Astrocyte (in vitro differentiated cells and primary cell): ENCODE measurements at regions not wholly inside any gene's neighbourhood (a gene's known extent, or its start where the extent isn't known, plus 50 kb on each side); places are given as distances from the start of the nearest gene placed in this dataset.

ENCODE experiments used
- DNase-seq: peaks from one replicate; pipeline ENCODE4 v3.0.0-alpha.2; 2010; ENCODE audit warnings: low read depth
- FAIRE-seq: peaks from 2 replicates; lab custom pipeline; 2011; peaks lifted over from hg19 to GRCh38; lab: Jason Lieb, UNC
- H2AFZ ChIP-seq: 2 replicates; pipeline ENCODE4 v1.6.0; 2012; ENCODE audit warnings: low read depth, low read length, inconsistent platforms
- H3K27ac ChIP-seq: 2 replicates; pipeline ENCODE4 v1.5.1; 2011; ENCODE audit warnings: low read depth, low read length, inconsistent platforms
- H3K27me3 ChIP-seq: 2 replicates; pipeline ENCODE4 v1.6.0; 2011; ENCODE audit warnings: low read length, inconsistent platforms; ENCODE audit not compliant: insufficient read depth
- H3K36me3 ChIP-seq: 2 replicates; pipeline ENCODE4 v1.5.1; 2011; ENCODE audit warnings: low read length, inconsistent platforms; ENCODE audit not compliant: insufficient read depth
- H3K4me1 ChIP-seq: 2 replicates; pipeline ENCODE4 v1.5.1; 2011; ENCODE audit warnings: low read length, inconsistent platforms; ENCODE audit not compliant: insufficient read depth
- H3K4me2 ChIP-seq: 2 replicates; pipeline ENCODE4 v1.6.0; 2012; ENCODE audit warnings: low read length, inconsistent platforms
- H3K4me3 ChIP-seq: 2 replicates; pipeline ENCODE4 v1.5.1; 2011; ENCODE audit warnings: low read depth, mild to moderate bottlenecking, low read length, inconsistent platforms; ENCODE audit not compliant: insufficient read depth
- H3K79me2 ChIP-seq: 2 replicates; pipeline ENCODE4 v1.6.0; 2012; ENCODE audit warnings: mild to moderate bottlenecking, low read length, inconsistent platforms; ENCODE audit not compliant: insufficient read depth
- H3K9ac ChIP-seq: 2 replicates; pipeline ENCODE4 v1.6.0; 2012; ENCODE audit warnings: mild to moderate bottlenecking, low read length, inconsistent platforms
- H3K9me3 ChIP-seq: 2 replicates; pipeline ENCODE4 v1.5.1; 2012; ENCODE audit warnings: low read depth, mild to moderate bottlenecking, low read length, inconsistent platforms; ENCODE audit not compliant: insufficient read depth
- H4K20me1 ChIP-seq: 2 replicates; pipeline ENCODE4 v1.6.0; 2012; ENCODE audit warnings: low read length, inconsistent platforms; ENCODE audit not compliant: insufficient read depth
- H3K27ac Mint-ChIP-seq: one replicate; pipeline ENCODE4 v1.8.0; 2021; ENCODE audit warnings: mild to moderate bottlenecking, mixed read lengths; ENCODE audit not compliant: unreplicated experiment
- H3K27me3 Mint-ChIP-seq: one replicate; pipeline ENCODE4 v1.8.0; 2021; ENCODE audit warnings: low read depth, mixed read lengths; ENCODE audit not compliant: unreplicated experiment
- H3K36me3 Mint-ChIP-seq: one replicate; pipeline ENCODE4 v1.8.0; 2021; ENCODE audit warnings: low read depth, mixed read lengths; ENCODE audit not compliant: unreplicated experiment
- H3K4me1 Mint-ChIP-seq: one replicate; pipeline ENCODE4 v1.8.0; 2021; ENCODE audit warnings: low read depth, mixed read lengths; ENCODE audit not compliant: unreplicated experiment
- H3K4me3 Mint-ChIP-seq: one replicate; pipeline ENCODE4 v1.8.0; 2021; ENCODE audit warnings: mild to moderate bottlenecking, moderate library complexity, mixed read lengths; ENCODE audit not compliant: unreplicated experiment
- H3K9me3 Mint-ChIP-seq: one replicate; pipeline ENCODE4 v1.8.0; 2021; ENCODE audit warnings: mild to moderate bottlenecking, mixed read lengths; ENCODE audit not compliant: unreplicated experiment
- EZH2 ChIP-seq: IDR thresholded peaks from 2 replicates; pipeline ENCODE4 v1.6.1; 2012; ENCODE audit warnings: mild to moderate bottlenecking, low read length, inconsistent platforms; ENCODE audit not compliant: insufficient read depth
- TF ChIP-seq, protein P1 (sequence below): IDR thresholded peaks from 2 replicates; pipeline ENCODE4 v1.5.1; 2011; ENCODE audit warnings: low read depth, mild to moderate bottlenecking, inconsistent platforms, low read length, moderate library complexity; ENCODE audit not compliant: insufficient read depth

DNA sequence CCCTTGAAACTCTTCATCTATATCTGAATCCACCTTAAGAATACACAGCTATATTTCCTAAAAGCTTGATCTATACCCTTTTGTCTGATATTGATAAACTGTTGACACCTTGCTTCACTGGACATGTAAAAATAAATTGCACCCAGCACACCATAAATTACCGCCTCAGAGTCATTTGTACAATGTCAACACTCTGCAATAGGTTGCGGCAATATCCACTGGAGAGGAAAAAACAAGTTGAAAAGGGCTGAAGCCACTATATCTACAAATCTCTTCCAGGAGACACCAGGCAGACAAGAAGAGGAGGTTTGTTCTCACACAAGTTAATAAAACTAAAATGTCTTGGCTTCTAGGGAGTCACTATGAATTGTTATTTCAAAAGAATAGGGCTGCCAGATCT, 656.9 kb downstream of the CDH8 start:
- H3K27ac Mint-ChIP-seq: no peak overlapping the region
- Histone ChIP-seq H3K79me2 (no peaks in the 10 kb centered on the region), H3K9me3 (no peaks in the 10 kb centered on the region), H3K4me1 (no peaks in the 10 kb centered on the region), H3K9ac (no peak overlapping the region), H3K27me3 (no peaks in the 10 kb centered on the region), H4K20me1 (no peaks in the 10 kb centered on the region), H3K36me3 (no peaks in the 10 kb centered on the region), H3K4me3 (no peak overlapping the region), H2AFZ (no peak overlapping the region), H3K4me2 (no peak overlapping the region), H3K27ac (no peak overlapping the region)
- no peak for FAIRE-seq
- no peaks in the 10 kb centered on the region for H3K9me3 Mint-ChIP-seq
- H3K27me3 Mint-ChIP-seq: no peaks in the 10 kb centered on the region
- H3K36me3 Mint-ChIP-seq: no peaks in the 10 kb centered on the region
- TF ChIP-seq, protein P1, sequence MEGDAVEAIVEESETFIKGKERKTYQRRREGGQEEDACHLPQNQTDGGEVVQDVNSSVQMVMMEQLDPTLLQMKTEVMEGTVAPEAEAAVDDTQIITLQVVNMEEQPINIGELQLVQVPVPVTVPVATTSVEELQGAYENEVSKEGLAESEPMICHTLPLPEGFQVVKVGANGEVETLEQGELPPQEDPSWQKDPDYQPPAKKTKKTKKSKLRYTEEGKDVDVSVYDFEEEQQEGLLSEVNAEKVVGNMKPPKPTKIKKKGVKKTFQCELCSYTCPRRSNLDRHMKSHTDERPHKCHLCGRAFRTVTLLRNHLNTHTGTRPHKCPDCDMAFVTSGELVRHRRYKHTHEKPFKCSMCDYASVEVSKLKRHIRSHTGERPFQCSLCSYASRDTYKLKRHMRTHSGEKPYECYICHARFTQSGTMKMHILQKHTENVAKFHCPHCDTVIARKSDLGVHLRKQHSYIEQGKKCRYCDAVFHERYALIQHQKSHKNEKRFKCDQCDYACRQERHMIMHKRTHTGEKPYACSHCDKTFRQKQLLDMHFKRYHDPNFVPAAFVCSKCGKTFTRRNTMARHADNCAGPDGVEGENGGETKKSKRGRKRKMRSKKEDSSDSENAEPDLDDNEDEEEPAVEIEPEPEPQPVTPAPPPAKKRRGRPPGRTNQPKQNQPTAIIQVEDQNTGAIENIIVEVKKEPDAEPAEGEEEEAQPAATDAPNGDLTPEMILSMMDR: no peak
- TF ChIP-seq EZH2: no peak
- H3K4me3 Mint-ChIP-seq: no peak overlapping the region
- H3K4me1 Mint-ChIP-seq: no peaks in the 10 kb centered on the region
- no peak for DNase-seq

DNA sequence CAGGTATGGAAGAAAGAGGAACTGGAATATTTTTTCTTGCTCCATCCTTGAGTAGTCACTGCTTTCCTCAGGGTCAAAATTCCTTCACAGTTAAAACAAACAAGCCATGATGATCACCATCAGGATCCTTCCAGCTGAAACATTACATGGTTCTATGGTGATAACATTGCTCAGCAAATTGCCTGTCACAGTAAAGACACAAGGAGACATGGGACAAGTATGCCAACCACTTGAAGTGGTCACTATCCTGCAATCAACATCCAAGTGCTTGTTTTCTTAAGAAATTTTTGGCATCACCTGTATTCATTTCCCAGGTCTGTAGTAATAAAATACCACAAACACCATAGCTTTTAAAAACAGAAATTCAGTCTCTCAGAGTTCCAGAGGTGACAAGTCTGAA, 662.2 kb downstream of the CDH8 start:
- Histone ChIP-seq H4K20me1 (no peaks in the 10 kb centered on the region), H3K9ac (no peak overlapping the region), H3K9me3 (no peaks in the 10 kb centered on the region), H3K27ac (no peak overlapping the region), H3K4me2 (no peak overlapping the region), H3K4me1 (no peaks in the 10 kb centered on the region), H3K79me2 (no peaks in the 10 kb centered on the region), H3K4me3 (no peak overlapping the region), H2AFZ (no peak overlapping the region), H3K27me3 (no peaks in the 10 kb centered on the region), H3K36me3 (no peaks in the 10 kb centered on the region)
- no peak for TF ChIP-seq EZH2
- TF ChIP-seq, protein P1: no peak
- H3K27ac Mint-ChIP-seq: no peak overlapping the region
- no peak for FAIRE-seq
- DNase-seq: no peak
- H3K27me3 Mint-ChIP-seq: no peaks in the 10 kb centered on the region
- no peaks in the 10 kb centered on the region for H3K36me3 Mint-ChIP-seq
- H3K9me3 Mint-ChIP-seq: no peaks in the 10 kb centered on the region
- no peak overlapping the region for H3K4me3 Mint-ChIP-seq
- H3K4me1 Mint-ChIP-seq: no peaks in the 10 kb centered on the region

DNA sequence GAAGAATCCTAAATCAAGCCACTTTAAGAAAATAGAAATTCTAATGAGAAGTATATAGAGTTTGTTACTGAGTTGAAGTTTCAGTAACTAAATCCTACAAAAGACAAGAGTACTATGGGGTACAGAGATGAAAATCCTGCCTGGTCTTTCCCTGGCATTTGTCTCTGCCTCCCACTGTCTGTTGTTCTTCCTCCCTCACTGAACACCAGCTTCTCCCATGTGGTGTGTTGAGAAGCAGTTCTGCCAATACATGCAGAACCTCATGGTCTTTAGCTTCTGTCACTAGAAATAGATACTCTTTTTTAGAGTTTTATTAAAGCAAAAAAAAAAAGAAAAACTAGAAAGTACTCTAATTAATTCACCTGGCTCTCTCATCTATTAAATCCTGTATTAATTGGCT, 664.4 kb downstream of the CDH8 start:
- Histone ChIP-seq H3K27ac (no peak overlapping the region), H2AFZ (no peak overlapping the region), H3K4me3 (no peak overlapping the region), H4K20me1 (no peaks in the 10 kb centered on the region), H3K4me2 (no peak overlapping the region), H3K9me3 (no peaks in the 10 kb centered on the region), H3K79me2 (no peaks in the 10 kb centered on the region), H3K36me3 (no peaks in the 10 kb centered on the region), H3K27me3 (no peaks in the 10 kb centered on the region), H3K4me1 (no peaks in the 10 kb centered on the region), H3K9ac (no peak overlapping the region)
- no peak for DNase-seq
- FAIRE-seq: no peak
- Mint-ChIP-seq H3K36me3 (no peaks in the 10 kb centered on the region), H3K27ac (no peak overlapping the region), H3K9me3 (no peaks in the 10 kb centered on the region), H3K27me3 (no peaks in the 10 kb centered on the region), H3K4me3 (no peak overlapping the region), H3K4me1 (no peaks in the 10 kb centered on the region)
- TF ChIP-seq, protein P1: no peak
- no peak for TF ChIP-seq EZH2
